HCT116 (cell line): ENCODE measurements at regions not wholly inside any gene's neighbourhood (a gene's known extent, or its start where the extent isn't known, plus 50 kb on each side); places are given as distances from the start of the nearest gene placed in this dataset.

ENCODE experiments used
- ATAC-seq: fragments of 200-7000 bp; cut with Tn5 transposase; 2 replicates; pipeline ENCODE4 v1.9.1; 2020; ENCODE audit warnings: mild to moderate bottlenecking, moderate library complexity
- BruUV-seq: library from RNA; stranded (reverse); fragments of 400-500 nt; replicated peaks from 2 replicates; lab custom pipeline; 2021; lab: Mats Ljungman, UMichigan
- CTCF ChIA-PET: fragments of 300-600 bp; sonication (Branson Sonifier 250); formaldehyde crosslinking; loops from one replicate; lab custom pipeline; 2021; ENCODE audit warnings: antibody characterized with exemption; lab: Charles Lee
- POLR2A ChIA-PET: fragments of 300-600, 350-600 bp; sonication (Branson Sonifier 250); formaldehyde crosslinking; loops from one replicate; lab custom pipeline; 2021; ENCODE audit warnings: antibody characterized with exemption; lab: Charles Lee
- RAD21 ChIA-PET, 2 experiments: fragments of 300-600 bp; sonication (Branson Sonifier 250); formaldehyde crosslinking; loops; one replicate each; lab custom pipeline; 2023; ENCODE audit warnings: low total read pairs in 2 of 2; ENCODE audit not compliant: uncharacterized antibody in 2 of 2, unreplicated experiment in 2 of 2, low non-redundant PET in 1 of 2; lab: Charles Lee
- DNase-seq: peaks from one replicate; pipeline ENCODE4 v3.0.0-alpha.2; 2010; ENCODE audit warnings: low read depth, low spot score
- H2AFZ ChIP-seq: fragments of 200-600 bp; shearing (Covaris generic), sonication (generic); 2 replicates; pipeline ENCODE4 v1.6.1; 2017; ENCODE audit warnings: low read depth, mixed run types, mixed read lengths, antibody characterized with exemption, low read length; ENCODE audit not compliant: poor library complexity, severe bottlenecking
- H3K27ac ChIP-seq: 2 replicates; pipeline ENCODE4 v1.5.1; 2012; ENCODE audit warnings: low read depth, low read length
- H3K27me3 ChIP-seq: fragments of 200-600 bp; sonication (generic); 2 replicates; pipeline ENCODE4 v1.6.1; 2016; ENCODE audit warnings: mixed run types, low read length, mixed read lengths; ENCODE audit not compliant: insufficient read depth
- H3K36me3 ChIP-seq, 2 experiments: fragments of 200-500 bp in 1 of 2; fragments of 200-600 bp in 1 of 2; sonication (Bioruptor generic) in 1 of 2; sonication (generic) in 1 of 2; 2 replicates each; pipeline versions ENCODE4 v1.5.1 to v1.6.1; 2014 to 2016; ENCODE audit warnings: low read length in 2 of 2, inconsistent platforms in 1 of 2, mixed read lengths in 1 of 2, mixed run types in 1 of 2; ENCODE audit not compliant: insufficient read depth in 2 of 2, control insufficient read depth in 1 of 2
- H3K4me1 ChIP-seq, 2 experiments: fragments of 200-600 bp in 1 of 2; sonication (generic) in 1 of 2; 2 replicates each; pipeline versions ENCODE4 v1.5.1 to v1.6.1; 2012 to 2017; ENCODE audit warnings: low read length in 2 of 2, inconsistent platforms in 1 of 2, mild to moderate bottlenecking in 1 of 2, mixed read lengths in 1 of 2, mixed run types in 1 of 2, moderate library complexity in 1 of 2; ENCODE audit not compliant: insufficient read depth in 2 of 2, control insufficient read depth in 1 of 2
- H3K4me2 ChIP-seq: fragments of 200-600 bp; sonication (generic); 2 replicates; pipeline ENCODE4 v1.6.1; 2017; ENCODE audit warnings: mixed run types, low read length, mixed read lengths
- H3K4me3 ChIP-seq, 2 experiments: fragments of 200-600 bp in 1 of 2; sonication (generic) in 1 of 2; replicated peaks in 1 of 2; 2 replicates each; pipeline ENCODE4 v1.5.1; 2011 to 2016; ENCODE audit warnings: low read length in 2 of 2, control low read depth in 1 of 2, low read depth in 1 of 2, mild to moderate bottlenecking in 1 of 2, mixed read lengths in 1 of 2, mixed run types in 1 of 2
- H3K79me2 ChIP-seq: fragments of 200-600 bp; sonication (generic); 2 replicates; pipeline ENCODE4 v1.6.1; 2017; ENCODE audit warnings: mild to moderate bottlenecking, mixed run types, low read length, moderate library complexity, mixed read lengths; ENCODE audit not compliant: insufficient read depth
- H3K9ac ChIP-seq: fragments of 200-600 bp; sonication (generic); 2 replicates; pipeline ENCODE4 v1.6.1; 2016; ENCODE audit warnings: low read length, mixed read lengths
- H3K9me2 ChIP-seq: fragments of 200-600 bp; sonication (generic), shearing (Covaris generic); 2 replicates; pipeline ENCODE4 v1.6.1; 2017; ENCODE audit warnings: mixed run types, mild to moderate bottlenecking, moderate library complexity; ENCODE audit not compliant: insufficient read depth
- H3K9me3 ChIP-seq, 2 experiments: fragments of 200-500 bp in 1 of 2; fragments of 200-600 bp in 1 of 2; sonication (Bioruptor generic) in 1 of 2; sonication (generic) in 1 of 2; 2 replicates each; pipeline ENCODE4 v1.6.1; 2014 to 2017; ENCODE audit warnings: low read length in 2 of 2, mixed read lengths in 2 of 2, inconsistent platforms in 1 of 2, low read depth in 1 of 2, mild to moderate bottlenecking in 1 of 2, mixed run types in 1 of 2, moderate library complexity in 1 of 2; ENCODE audit not compliant: control insufficient read depth in 1 of 2, insufficient read depth in 1 of 2
- H4K20me1 ChIP-seq: fragments of 200-600 bp; sonication (generic), shearing (Covaris generic); 2 replicates; pipeline ENCODE4 v1.6.1; 2017; ENCODE audit warnings: mixed run types, mild to moderate bottlenecking, moderate library complexity; ENCODE audit not compliant: insufficient read depth
- CBX3 ChIP-seq: IDR thresholded peaks from 2 replicates; pipeline ENCODE4 v1.6.1; 2012; ENCODE audit warnings: low read depth
- CEBPB ChIP-seq: IDR thresholded peaks from 2 replicates; pipeline ENCODE4 v1.6.1; 2012; ENCODE audit warnings: low read depth
- EGR1 ChIP-seq: IDR thresholded peaks from 2 replicates; pipeline ENCODE4 v1.6.1; 2012; ENCODE audit warnings: low read depth
- ELF1 ChIP-seq: IDR thresholded peaks from 2 replicates; pipeline ENCODE4 v1.6.1; 2012; ENCODE audit warnings: low read depth, borderline replicate concordance
- EZH2 ChIP-seq: fragments of 200-600 bp; sonication (generic); IDR thresholded peaks from 2 replicates; pipeline ENCODE4 v1.6.1; 2017; ENCODE audit warnings: antibody characterized with exemption, mixed run types
- EZH2phosphoT487 ChIP-seq: fragments of 200-600 bp; IDR thresholded peaks from 2 replicates; pipeline ENCODE4 v1.6.1; 2018; ENCODE audit warnings: antibody characterized with exemption, borderline replicate concordance
- FOSL1 ChIP-seq: IDR thresholded peaks from 2 replicates; pipeline ENCODE4 v1.6.1; 2012; ENCODE audit warnings: low read depth
- JUND ChIP-seq: IDR thresholded peaks from 2 replicates; pipeline ENCODE4 v1.6.1; 2012
- POLR2A ChIP-seq: IDR thresholded peaks from 2 replicates; pipeline ENCODE4 v1.7.0; 2011; ENCODE audit warnings: borderline replicate concordance; ENCODE audit not compliant: insufficient read depth, insufficient read length; ENCODE audit errors: extremely low read depth
- POLR2AphosphoS5 ChIP-seq: IDR thresholded peaks from 2 replicates; pipeline ENCODE4 v1.6.1; 2011; ENCODE audit warnings: mild to moderate bottlenecking, low read depth, low read length, moderate library complexity
- SIN3A ChIP-seq: IDR thresholded peaks from 2 replicates; pipeline ENCODE4 v1.6.1; 2012; ENCODE audit warnings: low read depth
- SP1 ChIP-seq: IDR thresholded peaks from 2 replicates; pipeline ENCODE4 v1.6.1; 2012; ENCODE audit warnings: low read depth
- YY1 ChIP-seq: IDR thresholded peaks from 2 replicates; pipeline ENCODE4 v1.6.1; 2011; ENCODE audit warnings: low read length, low read depth, moderate library complexity, mild to moderate bottlenecking; ENCODE audit not compliant: insufficient replicate concordance; ENCODE audit errors: extremely low read depth
- ZFX ChIP-seq: fragments of 450-650 bp; IDR thresholded peaks from 2 replicates; pipeline ENCODE4 v1.6.1; 2017
- intact Hi-C: fragments of 100-400 bp; cut with micrococcal nuclease; formaldehyde crosslinking; loops from 2 replicates; pipeline ENCODE4 v1.10.0; 2022
- TF ChIP-seq, protein P1 (sequence below), 3 experiments: fragments of 200-600 bp in 1 of 3; sonication (generic) in 1 of 3; IDR thresholded peaks in 2 of 3; conservative IDR thresholded peaks in 1 of 3; 2 replicates each; pipeline ENCODE4 v1.5.1; 2012 to 2017; ENCODE audit warnings: low read depth in 2 of 3, low read length in 2 of 3, antibody characterized with exemption in 1 of 3, borderline replicate concordance in 1 of 3, control low read depth in 1 of 3, mild to moderate bottlenecking in 1 of 3, mixed read lengths in 1 of 3, mixed run types in 1 of 3, moderate library complexity in 1 of 3; ENCODE audit not compliant: insufficient read depth in 1 of 3
- TF ChIP-seq, protein P2 (sequence below): IDR thresholded peaks from 2 replicates; pipeline ENCODE4 v1.6.1; 2012; ENCODE audit warnings: low read depth
- TF ChIP-seq, protein P3 (sequence below): IDR thresholded peaks from 2 replicates; pipeline ENCODE4 v1.6.1; 2012

DNA sequence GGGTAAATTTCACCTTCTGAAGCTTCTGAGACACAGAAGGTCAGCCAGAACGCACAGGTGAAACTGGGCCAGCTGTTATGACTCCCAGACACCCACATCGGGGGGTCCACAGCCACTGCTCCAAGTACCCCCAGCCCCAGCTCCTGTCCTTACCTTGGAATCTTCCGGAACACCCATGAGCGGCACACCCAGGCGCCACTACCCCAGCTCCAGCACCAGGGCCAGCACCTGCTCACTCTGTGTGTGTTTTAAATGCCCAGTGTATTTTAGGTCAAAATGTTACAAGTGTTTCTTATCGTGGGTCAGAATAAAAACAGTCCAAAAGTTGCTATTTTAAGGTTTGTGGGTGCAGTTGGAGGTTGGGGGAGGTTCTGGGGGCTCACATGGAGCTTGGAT lies 116.3 kb downstream of the RMI2 start:
- no TSS peak for BruUV-seq
- ATAC-seq (no peak), DNase-seq (no peak)
- no peak overlapping the region for H3K4me3 ChIP-seq
- intact Hi-C loops = no loop called here
- H3K27ac ChIP-seq = no peak overlapping the region
- ChIA-PET POLR2A (no interaction called here), RAD21 (no interaction called here), CTCF (no interaction called here)
- no peak overlapping the region for H2AFZ ChIP-seq
- H3K9me2 ChIP-seq = no peaks in the 10 kb centered on the region
- no peak overlapping the region for H3K4me2 ChIP-seq
- no peaks in the 10 kb centered on the region for H3K79me2 ChIP-seq
- no peaks in the 10 kb centered on the region for H4K20me1 ChIP-seq
- no peak for TF ChIP-seq FOSL1
- TF ChIP-seq ZFX = no peak
- TF ChIP-seq, protein P1, sequence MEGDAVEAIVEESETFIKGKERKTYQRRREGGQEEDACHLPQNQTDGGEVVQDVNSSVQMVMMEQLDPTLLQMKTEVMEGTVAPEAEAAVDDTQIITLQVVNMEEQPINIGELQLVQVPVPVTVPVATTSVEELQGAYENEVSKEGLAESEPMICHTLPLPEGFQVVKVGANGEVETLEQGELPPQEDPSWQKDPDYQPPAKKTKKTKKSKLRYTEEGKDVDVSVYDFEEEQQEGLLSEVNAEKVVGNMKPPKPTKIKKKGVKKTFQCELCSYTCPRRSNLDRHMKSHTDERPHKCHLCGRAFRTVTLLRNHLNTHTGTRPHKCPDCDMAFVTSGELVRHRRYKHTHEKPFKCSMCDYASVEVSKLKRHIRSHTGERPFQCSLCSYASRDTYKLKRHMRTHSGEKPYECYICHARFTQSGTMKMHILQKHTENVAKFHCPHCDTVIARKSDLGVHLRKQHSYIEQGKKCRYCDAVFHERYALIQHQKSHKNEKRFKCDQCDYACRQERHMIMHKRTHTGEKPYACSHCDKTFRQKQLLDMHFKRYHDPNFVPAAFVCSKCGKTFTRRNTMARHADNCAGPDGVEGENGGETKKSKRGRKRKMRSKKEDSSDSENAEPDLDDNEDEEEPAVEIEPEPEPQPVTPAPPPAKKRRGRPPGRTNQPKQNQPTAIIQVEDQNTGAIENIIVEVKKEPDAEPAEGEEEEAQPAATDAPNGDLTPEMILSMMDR (IDR thresholded peaks at IDR 0.05 in 2 of 3, conservative IDR thresholded peaks at IDR 0.05 in 1 of 3; ENCODE audit: borderline replicate concordance in 1 of 3, insufficient read depth in 1 of 3, low read depth in 2 of 3, low read length in 2 of 3) = no peak
- no peak for TF ChIP-seq POLR2A
- no peak for TF ChIP-seq CBX3
- no peak for TF ChIP-seq SIN3A
- TF ChIP-seq EGR1 = no peak
- TF ChIP-seq POLR2AphosphoS5 = no peak
- TF ChIP-seq CEBPB = no peak
- no peak for TF ChIP-seq EZH2
- H3K27me3 ChIP-seq = no peaks in the 10 kb centered on the region
- no peaks in the 10 kb centered on the region for H3K4me1 ChIP-seq
- no peaks in the 10 kb centered on the region for H3K36me3 ChIP-seq
- H3K9me3 ChIP-seq = no peaks in the 10 kb centered on the region
- H3K9ac ChIP-seq = no peak overlapping the region

DNA sequence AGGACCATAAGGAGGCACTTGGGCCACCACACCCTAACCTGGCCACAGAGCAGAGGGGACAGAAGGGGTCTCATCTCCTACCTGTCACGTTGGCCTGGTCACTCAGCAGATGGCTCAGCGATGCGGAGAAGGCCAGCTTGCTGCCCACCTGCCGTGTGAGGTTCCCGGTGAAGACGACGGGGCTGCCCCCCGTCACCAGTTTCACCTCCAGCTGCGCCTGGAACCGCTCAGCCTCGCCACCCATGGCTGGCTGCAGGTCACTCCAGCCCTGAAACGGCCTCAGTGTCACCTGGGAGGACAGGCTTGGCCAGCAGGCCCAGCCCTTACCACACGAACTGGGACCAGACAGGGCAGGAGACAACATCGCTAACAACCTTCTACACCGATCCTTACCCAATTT lies 116.8 kb downstream of the RMI2 start:
- H3K27ac ChIP-seq = no peak overlapping the region
- no peaks in the 10 kb centered on the region for H3K9me2 ChIP-seq
- ChIA-PET RAD21 (no interaction called here), CTCF (no interaction called here), POLR2A (no interaction called here)
- no peak overlapping the region for H3K4me3 ChIP-seq
- ATAC-seq (no peak), DNase-seq (no peak)
- no peak overlapping the region for H2AFZ ChIP-seq
- H3K9ac ChIP-seq = no peak overlapping the region
- no TSS peak for BruUV-seq
- H3K9me3 ChIP-seq = no peaks in the 10 kb centered on the region
- H3K27me3 ChIP-seq = no peaks in the 10 kb centered on the region
- H4K20me1 ChIP-seq = no peaks in the 10 kb centered on the region
- no peak overlapping the region for H3K4me2 ChIP-seq
- H3K36me3 ChIP-seq = no peaks in the 10 kb centered on the region
- H3K79me2 ChIP-seq = no peaks in the 10 kb centered on the region
- no peaks in the 10 kb centered on the region for H3K4me1 ChIP-seq
- intact Hi-C loops = no loop called here
- TF ChIP-seq ELF1 (no peak), JUND (no peak), SP1 (no peak), EZH2phosphoT487 (no peak), EGR1 (no peak), YY1 (no peak), FOSL1 (no peak), CBX3 (no peak)
- TF ChIP-seq, protein P2, sequence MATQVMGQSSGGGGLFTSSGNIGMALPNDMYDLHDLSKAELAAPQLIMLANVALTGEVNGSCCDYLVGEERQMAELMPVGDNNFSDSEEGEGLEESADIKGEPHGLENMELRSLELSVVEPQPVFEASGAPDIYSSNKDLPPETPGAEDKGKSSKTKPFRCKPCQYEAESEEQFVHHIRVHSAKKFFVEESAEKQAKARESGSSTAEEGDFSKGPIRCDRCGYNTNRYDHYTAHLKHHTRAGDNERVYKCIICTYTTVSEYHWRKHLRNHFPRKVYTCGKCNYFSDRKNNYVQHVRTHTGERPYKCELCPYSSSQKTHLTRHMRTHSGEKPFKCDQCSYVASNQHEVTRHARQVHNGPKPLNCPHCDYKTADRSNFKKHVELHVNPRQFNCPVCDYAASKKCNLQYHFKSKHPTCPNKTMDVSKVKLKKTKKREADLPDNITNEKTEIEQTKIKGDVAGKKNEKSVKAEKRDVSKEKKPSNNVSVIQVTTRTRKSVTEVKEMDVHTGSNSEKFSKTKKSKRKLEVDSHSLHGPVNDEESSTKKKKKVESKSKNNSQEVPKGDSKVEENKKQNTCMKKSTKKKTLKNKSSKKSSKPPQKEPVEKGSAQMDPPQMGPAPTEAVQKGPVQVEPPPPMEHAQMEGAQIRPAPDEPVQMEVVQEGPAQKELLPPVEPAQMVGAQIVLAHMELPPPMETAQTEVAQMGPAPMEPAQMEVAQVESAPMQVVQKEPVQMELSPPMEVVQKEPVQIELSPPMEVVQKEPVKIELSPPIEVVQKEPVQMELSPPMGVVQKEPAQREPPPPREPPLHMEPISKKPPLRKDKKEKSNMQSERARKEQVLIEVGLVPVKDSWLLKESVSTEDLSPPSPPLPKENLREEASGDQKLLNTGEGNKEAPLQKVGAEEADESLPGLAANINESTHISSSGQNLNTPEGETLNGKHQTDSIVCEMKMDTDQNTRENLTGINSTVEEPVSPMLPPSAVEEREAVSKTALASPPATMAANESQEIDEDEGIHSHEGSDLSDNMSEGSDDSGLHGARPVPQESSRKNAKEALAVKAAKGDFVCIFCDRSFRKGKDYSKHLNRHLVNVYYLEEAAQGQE = no peak
- TF ChIP-seq, protein P3, sequence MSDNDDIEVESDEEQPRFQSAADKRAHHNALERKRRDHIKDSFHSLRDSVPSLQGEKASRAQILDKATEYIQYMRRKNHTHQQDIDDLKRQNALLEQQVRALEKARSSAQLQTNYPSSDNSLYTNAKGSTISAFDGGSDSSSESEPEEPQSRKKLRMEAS = no peak
